ENCODE measurements at regions not wholly inside any gene's neighbourhood (a gene's known extent, or its start where the extent isn't known, plus 50 kb on each side); places are given as distances from the start of the nearest gene placed in this dataset.

DNA sequence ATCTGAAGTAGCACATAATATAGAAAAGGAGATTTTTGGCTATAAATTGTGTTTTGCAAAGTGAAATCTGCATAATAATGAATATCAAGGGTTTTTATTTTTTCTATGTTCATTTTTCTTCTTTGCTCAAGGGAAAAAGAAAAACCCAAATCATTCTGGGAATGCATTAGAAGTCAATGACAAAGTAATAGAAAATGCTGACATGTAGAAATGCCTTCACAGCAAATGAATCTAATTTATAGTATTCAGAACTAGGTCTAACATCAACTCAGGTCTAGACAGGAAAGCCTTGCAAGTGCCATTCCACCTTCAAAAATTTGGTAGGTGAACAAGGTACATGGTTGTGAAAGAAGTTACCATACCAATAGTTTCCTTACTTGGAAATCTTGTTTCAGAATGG is 831.5 kb upstream of the CELF4 start:
- Histone ChIP-seq H3K36me3 (no peaks in the 10 kb centered on the region), H3K9me3 (ENCODE audit: low read depth) (no peaks in the 10 kb centered on the region), H3K4me2 (no peak overlapping the region), H3K79me2 (ENCODE audit: low read depth) (no peaks in the 10 kb centered on the region), H4K20me1 (ENCODE audit: low read depth) (no peaks in the 10 kb centered on the region), H3F3A (ENCODE audit: low read depth) (no peaks in the 10 kb centered on the region), H2AFZ (replicated peaks) (no peak overlapping the region), H3K4me1 (no peaks in the 10 kb centered on the region), H3K27ac (no peak overlapping the region), H3K4me3 (no peak overlapping the region), H3K9ac (no peak overlapping the region), H3K27me3 (no peaks in the 10 kb centered on the region)
- no peak for DNase-seq (ENCODE audit: low spot score)
- TF ChIP-seq, protein P1, sequence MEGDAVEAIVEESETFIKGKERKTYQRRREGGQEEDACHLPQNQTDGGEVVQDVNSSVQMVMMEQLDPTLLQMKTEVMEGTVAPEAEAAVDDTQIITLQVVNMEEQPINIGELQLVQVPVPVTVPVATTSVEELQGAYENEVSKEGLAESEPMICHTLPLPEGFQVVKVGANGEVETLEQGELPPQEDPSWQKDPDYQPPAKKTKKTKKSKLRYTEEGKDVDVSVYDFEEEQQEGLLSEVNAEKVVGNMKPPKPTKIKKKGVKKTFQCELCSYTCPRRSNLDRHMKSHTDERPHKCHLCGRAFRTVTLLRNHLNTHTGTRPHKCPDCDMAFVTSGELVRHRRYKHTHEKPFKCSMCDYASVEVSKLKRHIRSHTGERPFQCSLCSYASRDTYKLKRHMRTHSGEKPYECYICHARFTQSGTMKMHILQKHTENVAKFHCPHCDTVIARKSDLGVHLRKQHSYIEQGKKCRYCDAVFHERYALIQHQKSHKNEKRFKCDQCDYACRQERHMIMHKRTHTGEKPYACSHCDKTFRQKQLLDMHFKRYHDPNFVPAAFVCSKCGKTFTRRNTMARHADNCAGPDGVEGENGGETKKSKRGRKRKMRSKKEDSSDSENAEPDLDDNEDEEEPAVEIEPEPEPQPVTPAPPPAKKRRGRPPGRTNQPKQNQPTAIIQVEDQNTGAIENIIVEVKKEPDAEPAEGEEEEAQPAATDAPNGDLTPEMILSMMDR (IDR thresholded peaks at IDR 0.05) = no peak
- TF ChIP-seq EZH2 (IDR thresholded peaks at IDR 0.05) (no peak), EZH2phosphoT487 (IDR thresholded peaks at IDR 0.05) (no peak)
- Mint-ChIP-seq H3K4me3 (no peak overlapping the region), H3K4me1 (no peaks in the 10 kb centered on the region), H3K36me3 (no peaks in the 10 kb centered on the region), H3K9me3 (no peaks in the 10 kb centered on the region), H3K27me3 (ENCODE audit: insufficient read depth, low read depth) (no peaks in the 10 kb centered on the region), H3K27ac (no peak overlapping the region)

DNA sequence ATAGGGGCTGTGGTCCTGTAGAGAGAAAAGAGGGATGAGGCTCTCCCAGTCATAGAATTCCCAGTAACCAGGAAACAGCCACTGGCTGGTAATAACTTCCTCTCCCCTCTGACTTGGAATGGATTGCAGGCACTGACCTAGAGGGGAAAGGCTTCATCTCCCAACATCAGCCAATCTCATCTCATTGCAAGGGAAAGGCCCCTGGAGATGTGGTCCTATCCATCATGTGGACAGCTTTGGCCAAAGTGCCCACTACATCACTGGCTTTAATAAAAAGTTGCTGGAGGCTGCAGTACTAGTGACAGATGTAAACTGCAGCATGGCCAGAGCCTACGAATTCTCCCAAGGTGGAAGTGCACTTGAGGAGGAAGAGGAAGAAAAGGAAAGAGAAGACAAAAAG is 820.5 kb upstream of the CELF4 start:
- Histone ChIP-seq H3K27ac (no peak overlapping the region), H3K4me2 (no peak overlapping the region), H3F3A (ENCODE audit: low read depth) (no peaks in the 10 kb centered on the region), H3K4me3 (no peak overlapping the region), H4K20me1 (ENCODE audit: low read depth) (no peaks in the 10 kb centered on the region), H2AFZ (replicated peaks) (no peak overlapping the region), H3K36me3 (no peaks in the 10 kb centered on the region), H3K9me3 (ENCODE audit: low read depth) (no peaks in the 10 kb centered on the region), H3K27me3 (no peaks in the 10 kb centered on the region), H3K4me1 (no peaks in the 10 kb centered on the region), H3K9ac (no peak overlapping the region), H3K79me2 (ENCODE audit: low read depth) (no peaks in the 10 kb centered on the region)
- no peak for DNase-seq (ENCODE audit: low spot score)
- Mint-ChIP-seq H3K36me3 (no peaks in the 10 kb centered on the region), H3K4me3 (no peak overlapping the region), H3K4me1 (no peaks in the 10 kb centered on the region), H3K27ac (no peak overlapping the region), H3K9me3 (no peaks in the 10 kb centered on the region), H3K27me3 (ENCODE audit: insufficient read depth, low read depth) (no peaks in the 10 kb centered on the region)
- no peak for TF ChIP-seq EZH2phosphoT487 (IDR thresholded peaks at IDR 0.05)
- TF ChIP-seq, protein P1 (IDR thresholded peaks at IDR 0.05) = no peak
- TF ChIP-seq EZH2 (IDR thresholded peaks at IDR 0.05) = no peak

DNA sequence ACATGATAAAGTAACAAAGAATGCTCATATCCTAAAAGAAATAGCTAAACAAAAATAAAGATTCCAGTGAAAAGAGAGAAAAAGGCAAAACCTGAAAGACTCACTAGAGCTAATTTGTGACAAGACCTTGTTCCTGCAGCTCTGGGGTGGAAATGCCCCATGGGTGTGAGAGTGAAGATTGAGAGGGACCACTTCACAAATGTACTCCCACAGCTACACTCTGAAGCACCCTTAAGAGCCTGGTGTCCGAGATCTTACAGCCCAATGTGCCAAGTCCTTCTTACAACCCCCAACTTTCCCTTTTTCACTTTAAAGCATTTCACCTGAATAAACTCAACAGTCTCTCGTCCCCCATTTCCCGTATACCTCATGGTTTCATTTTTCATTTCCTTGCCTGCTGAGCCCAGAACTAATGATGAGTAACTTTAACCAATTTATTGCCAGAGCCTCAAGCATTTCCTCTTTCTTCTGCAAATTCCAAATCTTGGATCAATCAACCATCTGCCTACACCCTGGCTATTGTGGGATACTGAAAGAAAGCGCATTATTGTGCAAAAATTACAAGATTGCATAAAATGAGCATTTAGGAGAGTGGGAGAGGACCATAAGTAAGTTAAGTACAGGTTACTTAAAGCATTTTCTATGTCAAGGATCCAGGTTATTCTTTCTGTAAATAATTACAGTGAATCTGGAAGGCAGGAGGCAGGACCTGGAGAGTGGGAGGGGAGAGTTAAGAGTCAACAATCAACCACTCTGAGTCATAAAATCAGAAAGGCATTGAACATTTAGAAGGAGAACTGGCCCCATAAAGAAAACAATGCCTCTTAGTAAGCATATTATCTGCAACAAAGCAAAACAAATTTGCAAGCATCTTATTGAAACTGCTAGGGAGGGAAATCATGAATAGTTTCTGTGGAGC is 804.4 kb upstream of the CELF4 start:
- no peak overlapping the region for H3K4me3 ChIP-seq
- H3K36me3 ChIP-seq = no peaks in the 10 kb centered on the region
- TF ChIP-seq EZH2 (IDR thresholded peaks at IDR 0.05) = no peak
- TF ChIP-seq, protein P1 (IDR thresholded peaks at IDR 0.05) = no peak
- no peak overlapping the region for H2AFZ ChIP-seq (replicated peaks)
- no peak for DNase-seq (ENCODE audit: low spot score)
- peaks cover 2% of the 10 kb centered on the region for H3K9me3 Mint-ChIP-seq
- H3K9ac ChIP-seq = no peak overlapping the region
- no peaks in the 10 kb centered on the region for H3K9me3 ChIP-seq (ENCODE audit: low read depth)
- H3K4me1 Mint-ChIP-seq = no peaks in the 10 kb centered on the region
- H3K36me3 Mint-ChIP-seq = no peaks in the 10 kb centered on the region
- no peaks in the 10 kb centered on the region for H3K27me3 ChIP-seq
- no peaks in the 10 kb centered on the region for H3K27me3 Mint-ChIP-seq (ENCODE audit: insufficient read depth, low read depth)
- peaks cover 12% of the 10 kb centered on the region for H3K4me1 ChIP-seq
- H3K27ac Mint-ChIP-seq = no peak overlapping the region
- H3K27ac ChIP-seq = no peak overlapping the region
- no peaks in the 10 kb centered on the region for H3F3A ChIP-seq (ENCODE audit: low read depth)
- no peaks in the 10 kb centered on the region for H4K20me1 ChIP-seq (ENCODE audit: low read depth)
- H3K4me3 Mint-ChIP-seq = no peak overlapping the region
- H3K4me2 ChIP-seq = no peak overlapping the region
- H3K79me2 ChIP-seq (ENCODE audit: low read depth) = no peaks in the 10 kb centered on the region
